Uterus (tissue), 2 donors: ENCODE measurements at regions not wholly inside any gene's neighbourhood (a gene's known extent, or its start where the extent isn't known, plus 50 kb on each side); places are given as distances from the start of the nearest gene placed in this dataset.

Source experiments
- POLR2A ChIP-seq, 2 donors: fragments of 450-650 bp; IDR thresholded peaks; one replicate each; pipeline ENCODE4 v1.6.1; 2016; ENCODE audit warnings: antibody characterized with exemption in 2 of 2, mild to moderate bottlenecking in 1 of 2, moderate library complexity in 1 of 2
- TF ChIP-seq, protein P1 (sequence below), 4 experiments: fragments of 200-600 bp in 2 of 4; fragments of 450-650 bp in 2 of 4; sonication (generic) in 2 of 4; IDR thresholded peaks; one replicate each; pipeline ENCODE4 v1.5.1; 2016 to 2019; ENCODE audit warnings: antibody characterized with exemption in 4 of 4, mild to moderate bottlenecking in 2 of 4, moderate library complexity in 1 of 4

DNA sequence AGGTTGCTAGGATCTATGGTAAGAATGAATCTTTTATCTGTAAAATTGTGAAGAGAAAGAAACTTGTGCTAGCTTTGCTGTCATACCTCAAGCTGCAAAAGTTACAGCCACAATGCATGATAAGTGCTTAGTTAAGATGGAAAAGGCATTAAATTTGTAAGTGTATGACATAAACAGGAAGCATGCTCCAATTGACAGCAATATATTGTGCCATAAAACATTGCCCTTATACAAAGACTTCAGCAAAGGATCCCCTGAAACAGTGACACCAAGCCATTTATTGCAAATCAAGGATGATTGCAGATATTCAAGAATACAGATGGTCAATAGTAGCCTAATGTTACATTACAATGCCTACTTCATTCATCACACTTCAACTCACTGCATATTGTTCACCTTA lies 283.1 kb downstream of the CPS1 start:
- TF ChIP-seq POLR2A (IDR thresholded peaks at IDR 0.05): no peak
- TF ChIP-seq, protein P1, sequence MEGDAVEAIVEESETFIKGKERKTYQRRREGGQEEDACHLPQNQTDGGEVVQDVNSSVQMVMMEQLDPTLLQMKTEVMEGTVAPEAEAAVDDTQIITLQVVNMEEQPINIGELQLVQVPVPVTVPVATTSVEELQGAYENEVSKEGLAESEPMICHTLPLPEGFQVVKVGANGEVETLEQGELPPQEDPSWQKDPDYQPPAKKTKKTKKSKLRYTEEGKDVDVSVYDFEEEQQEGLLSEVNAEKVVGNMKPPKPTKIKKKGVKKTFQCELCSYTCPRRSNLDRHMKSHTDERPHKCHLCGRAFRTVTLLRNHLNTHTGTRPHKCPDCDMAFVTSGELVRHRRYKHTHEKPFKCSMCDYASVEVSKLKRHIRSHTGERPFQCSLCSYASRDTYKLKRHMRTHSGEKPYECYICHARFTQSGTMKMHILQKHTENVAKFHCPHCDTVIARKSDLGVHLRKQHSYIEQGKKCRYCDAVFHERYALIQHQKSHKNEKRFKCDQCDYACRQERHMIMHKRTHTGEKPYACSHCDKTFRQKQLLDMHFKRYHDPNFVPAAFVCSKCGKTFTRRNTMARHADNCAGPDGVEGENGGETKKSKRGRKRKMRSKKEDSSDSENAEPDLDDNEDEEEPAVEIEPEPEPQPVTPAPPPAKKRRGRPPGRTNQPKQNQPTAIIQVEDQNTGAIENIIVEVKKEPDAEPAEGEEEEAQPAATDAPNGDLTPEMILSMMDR (IDR thresholded peaks at IDR 0.05): no peak
